Adrenal gland (tissue), 5 donors: ENCODE measurements at regions not wholly inside any gene's neighbourhood (a gene's known extent, or its start where the extent isn't known, plus 50 kb on each side); places are given as distances from the start of the nearest gene placed in this dataset.

Experiments
- CTCF ChIP-seq, 6 experiments: fragments of 450-650 bp in 4 of 6; fragments of 200-600 bp in 2 of 6; sonication (generic) in 1 of 6; IDR thresholded peaks; 1 replicate in 5 of 6; 2 replicates in 1 of 6; pipeline versions ENCODE4 v1.5.1 to v1.8.0; 2016 to 2021; ENCODE audit warnings: antibody characterized with exemption in 6 of 6, mild to moderate bottlenecking in 2 of 6, moderate library complexity in 1 of 6
- POLR2A ChIP-seq, 2 donors: fragments of 450-650 bp; IDR thresholded peaks; one replicate each; pipeline ENCODE4 v1.6.1; 2017; ENCODE audit warnings: antibody characterized with exemption in 2 of 2, mild to moderate bottlenecking in 2 of 2, moderate library complexity in 1 of 2
- donor health status: DM: no; HTN: no; CAD: no.

GRCh38 chr11:127996825-127997224 lies 590.5 kb downstream of the ETS1 start:
- no peak for TF ChIP-seq CTCF (IDR thresholded peaks at IDR 0.05)
- no peak for TF ChIP-seq POLR2A (IDR thresholded peaks at IDR 0.05)
